ENCODE measurements at regions not wholly inside any gene's neighbourhood (a gene's known extent, or its start where the extent isn't known, plus 50 kb on each side); places are given as distances from the start of the nearest gene placed in this dataset.

DNA sequence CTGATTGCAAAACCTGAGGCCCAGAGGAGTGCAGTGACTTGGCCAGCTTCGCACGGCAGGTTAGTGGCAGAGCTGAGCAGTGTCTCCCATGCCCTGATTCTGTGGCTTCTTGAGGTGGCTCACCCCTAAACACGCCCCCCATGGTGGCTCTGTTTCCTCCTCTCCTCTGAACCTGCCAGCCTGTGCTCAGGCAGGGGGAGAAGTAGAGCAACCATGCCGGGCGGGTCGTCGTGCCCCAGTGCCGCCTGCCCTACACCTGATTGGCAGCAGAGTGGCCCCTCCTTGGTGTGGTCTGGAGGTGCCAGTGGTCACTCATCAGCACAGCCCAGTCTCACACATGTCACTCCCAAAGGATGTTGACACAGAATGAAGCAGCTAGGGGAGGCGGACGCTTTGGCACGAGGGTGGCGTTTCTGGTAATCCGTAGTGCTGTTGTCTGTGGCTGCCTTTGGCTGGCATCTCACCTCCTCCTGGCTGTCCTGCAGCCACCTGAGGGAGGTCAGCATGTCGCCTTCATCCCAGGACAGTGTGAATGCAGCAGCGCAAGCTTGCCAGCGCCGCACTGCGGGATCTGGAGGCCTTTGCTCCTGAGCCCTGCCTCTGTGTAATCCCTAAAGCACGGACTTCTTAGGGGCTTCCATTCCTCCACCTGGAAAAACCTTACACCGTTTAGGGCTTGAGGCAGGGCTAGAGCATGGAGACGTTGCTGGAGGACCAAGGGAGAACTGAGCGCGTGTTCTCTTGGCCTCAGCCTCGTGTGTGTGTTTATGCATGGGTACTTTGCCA is 294.7 kb downstream of the SEC14L1 start:
- DNase-seq: no peak

- no peak for DNase-seq
Measured at GRCh38 chr17:77436058-77436442, 295.3 kb downstream of the SEC14L1 start.

- no peak for DNase-seq
Measured at GRCh38 chr17:77436481-77436880, 295.7 kb downstream of the SEC14L1 start.

- DNase-seq: peak; percentile 72
Measured at GRCh38 chr17:77437017-77437416, 296.2 kb downstream of the SEC14L1 start.

DNA sequence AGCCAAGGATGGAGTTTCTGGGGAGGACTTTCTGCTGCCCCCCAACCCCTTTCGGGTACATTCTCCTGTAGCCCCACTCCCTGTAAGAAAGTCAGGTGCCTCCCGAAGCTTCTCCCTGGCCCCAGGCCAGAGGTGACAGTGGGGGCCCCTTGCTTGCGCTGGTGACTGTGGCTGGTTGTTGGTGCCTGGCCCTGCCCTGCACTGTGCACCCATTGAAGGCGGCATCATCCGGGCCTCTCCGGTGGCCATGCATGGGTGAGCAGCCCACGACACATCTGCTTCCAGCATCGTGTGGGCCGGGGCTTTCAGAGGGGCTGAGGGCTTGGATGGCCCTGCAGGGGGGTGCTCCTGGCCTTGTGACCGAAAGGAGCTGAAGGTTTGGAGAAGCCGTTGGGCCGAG is 297.0 kb downstream of the SEC14L1 start:
- DNase-seq: no peak

DNA sequence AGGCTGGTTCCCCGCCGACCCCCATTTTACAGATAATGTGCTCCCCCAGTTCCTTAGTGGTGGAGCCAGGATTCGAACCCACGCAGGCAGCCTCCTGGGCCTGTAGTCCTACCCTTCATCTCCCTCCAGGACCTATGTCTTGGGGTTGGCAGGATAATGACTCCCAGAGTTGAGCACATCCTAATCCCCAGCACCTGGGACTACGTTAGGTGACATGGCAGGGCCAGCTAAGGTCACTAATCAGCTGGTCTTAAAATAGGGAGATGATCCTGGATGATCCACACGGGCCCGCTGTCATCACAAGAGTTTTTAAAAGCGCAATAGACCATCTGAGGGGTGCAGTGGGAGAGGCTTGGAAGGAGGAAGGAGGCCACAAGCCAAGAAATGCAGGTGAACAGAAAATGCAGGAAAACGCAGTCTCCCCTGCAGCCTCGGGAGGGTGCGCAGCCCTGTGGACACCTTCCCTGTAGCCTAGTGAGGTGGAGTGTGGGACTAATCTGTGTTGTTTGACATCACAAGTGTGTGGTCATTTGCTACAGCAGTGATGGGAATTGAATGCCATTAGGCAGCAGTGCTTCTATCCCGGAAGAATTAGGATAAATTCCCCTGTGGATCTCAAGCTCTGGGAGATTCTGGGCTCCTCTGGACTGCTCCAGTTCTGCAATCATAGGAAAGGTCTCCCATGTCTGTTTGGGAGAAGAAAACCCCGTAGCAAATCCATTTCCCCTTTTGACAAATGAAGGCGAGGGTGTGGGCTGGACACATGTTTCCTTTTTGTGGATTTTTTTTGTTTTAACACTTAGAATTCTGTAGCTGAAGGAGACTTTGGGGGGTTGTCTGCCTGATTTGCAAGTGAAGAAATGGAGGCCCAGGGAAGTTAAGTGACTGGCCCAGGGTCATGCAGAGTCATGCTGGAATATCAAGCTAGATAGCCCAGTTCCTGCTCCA is 297.7 kb downstream of the SEC14L1 start:
- DNase-seq: no peak

DNA sequence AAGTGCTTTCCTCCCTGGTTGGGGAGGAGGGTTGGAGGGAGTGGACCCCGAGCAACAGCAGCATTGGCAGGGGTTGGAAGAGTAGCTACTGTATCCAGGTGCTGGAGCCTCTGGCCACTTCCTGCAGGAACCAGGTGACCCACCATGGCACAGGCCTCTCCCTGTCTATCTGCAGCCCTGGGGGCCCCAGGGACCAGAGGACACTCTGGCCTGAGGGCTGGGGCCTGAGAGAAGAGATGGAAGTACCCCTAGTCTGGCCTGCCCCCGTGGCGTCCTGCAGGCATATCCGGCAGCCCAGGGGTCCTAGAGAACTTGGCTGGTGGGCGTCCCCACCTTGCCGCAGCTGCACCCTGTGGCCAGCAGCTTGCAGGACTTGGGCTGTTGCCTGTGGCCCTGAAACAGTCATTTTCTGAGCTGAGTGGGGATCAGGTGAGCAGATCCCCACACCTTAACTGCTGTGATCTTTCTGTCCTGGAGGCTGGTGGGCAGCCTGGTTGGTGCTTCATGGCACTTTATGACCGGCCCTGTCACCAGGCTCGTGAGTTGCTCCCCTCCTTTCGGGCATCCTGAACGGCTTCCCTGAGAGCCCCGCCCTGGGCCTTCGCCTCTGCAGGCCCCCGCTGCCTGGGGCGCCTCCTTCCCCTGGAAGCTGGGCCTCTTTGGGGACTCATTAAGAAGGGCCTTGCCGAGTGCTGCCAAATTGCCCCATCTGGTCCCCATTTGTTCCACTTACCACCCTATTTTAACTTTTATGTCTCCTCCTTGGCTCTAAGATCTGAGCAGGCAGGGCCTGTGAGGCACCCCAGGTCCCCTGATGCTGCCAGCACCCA is 298.6 kb downstream of the SEC14L1 start:
- peak; percentile 26 for DNase-seq

- peak; percentile 77 for DNase-seq
Measured at GRCh38 chr17:77440560-77440981, 299.8 kb downstream of the SEC14L1 start.

DNA sequence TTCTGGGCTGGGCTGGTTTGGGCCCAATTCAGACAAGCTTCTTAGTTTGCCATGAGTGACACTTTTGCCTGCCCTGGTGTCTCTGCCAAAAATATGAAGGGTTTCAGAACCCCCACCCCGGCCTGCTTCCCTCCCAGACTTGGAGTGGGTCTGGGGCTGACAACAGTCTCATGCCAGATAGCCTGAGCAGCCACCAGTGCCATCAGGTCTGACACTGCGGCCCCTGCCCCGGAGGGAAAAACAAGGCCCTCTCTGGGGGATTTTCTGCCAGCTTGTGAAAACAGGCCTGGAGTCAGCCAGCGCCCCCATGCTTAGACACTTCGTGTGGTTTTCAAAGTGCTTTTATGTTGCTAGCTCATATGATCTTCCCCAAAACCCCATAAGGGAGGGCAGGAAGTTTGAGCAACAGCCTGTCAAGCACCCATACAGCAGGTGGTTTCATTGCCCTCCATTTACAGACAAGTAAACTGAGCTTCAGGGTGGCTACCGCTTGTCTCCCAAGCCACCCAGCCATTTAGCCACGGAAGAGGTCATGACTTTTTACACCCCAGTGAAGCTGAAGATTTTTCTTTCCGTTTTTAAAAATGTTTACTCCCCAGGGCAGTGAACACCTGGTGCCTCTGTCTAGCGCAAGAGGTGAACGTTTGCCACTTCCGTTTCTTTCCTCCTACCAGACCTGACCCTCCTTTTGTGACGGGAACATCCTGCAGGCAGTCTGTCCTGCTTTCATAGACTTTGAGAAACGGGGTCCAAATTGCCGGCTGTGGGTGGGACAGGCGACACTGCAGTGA is 300.6 kb downstream of the SEC14L1 start:
- peak; percentile 88 for DNase-seq

DNA sequence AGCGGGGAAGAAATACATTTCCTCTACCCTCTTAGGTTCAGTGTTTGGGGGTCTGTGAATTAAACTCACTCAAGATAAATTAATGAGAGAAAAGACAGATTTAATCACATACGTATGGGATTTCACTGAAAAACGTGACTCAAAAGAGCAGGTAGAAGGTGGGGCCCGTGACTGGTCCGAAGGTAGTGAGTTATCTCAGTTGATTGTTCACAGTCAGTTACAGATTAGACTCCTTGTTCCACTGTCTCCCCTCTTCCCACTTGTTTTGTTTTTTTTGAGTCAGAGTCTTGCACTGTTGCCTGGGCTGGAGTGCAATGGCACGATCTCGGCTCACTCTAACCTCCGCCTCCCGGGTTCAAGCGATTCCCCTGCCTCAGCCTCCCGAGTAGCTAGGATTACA is 301.2 kb downstream of the SEC14L1 start:
- DNase-seq: no peak

DNA sequence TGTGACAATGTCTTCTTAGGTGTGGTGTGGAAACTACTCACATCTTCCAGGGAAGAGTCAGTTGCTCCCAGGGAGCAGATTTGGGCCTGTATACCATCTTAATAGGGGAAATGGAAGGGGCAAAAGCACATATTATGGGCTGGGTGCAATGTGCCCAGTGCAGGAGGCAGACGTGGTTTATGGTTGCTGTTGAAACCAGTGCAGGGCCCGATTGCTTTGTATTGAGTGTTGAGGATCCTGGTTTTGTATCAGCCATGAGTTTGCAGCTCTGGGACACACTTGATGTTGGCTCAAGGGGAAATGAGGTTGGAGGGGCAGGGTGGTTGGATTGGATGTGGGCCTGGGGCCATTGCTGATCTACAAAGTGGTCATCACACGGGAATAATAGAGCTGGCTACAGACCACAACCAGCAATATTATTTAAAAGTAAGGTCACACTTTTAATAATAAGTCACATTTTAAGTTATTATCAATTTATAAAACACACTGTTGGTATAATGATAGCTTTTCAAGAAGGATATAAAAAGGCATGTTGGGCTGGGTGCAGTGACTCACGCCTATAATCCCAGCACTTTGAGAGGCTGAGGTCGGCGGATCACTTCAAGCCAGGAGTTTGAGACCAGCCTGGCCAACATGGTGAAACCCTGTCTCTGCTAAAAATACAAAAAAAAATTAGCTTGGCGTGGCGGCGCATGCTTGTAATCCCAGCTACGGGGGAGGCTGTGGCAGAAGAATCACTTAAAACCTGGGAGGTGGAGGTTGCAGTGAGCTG is 302.4 kb downstream of the SEC14L1 start:
- DNase-seq: no peak

- no peak for DNase-seq
Measured at GRCh38 chr17:77443748-77444260, 303.0 kb downstream of the SEC14L1 start.

DNA sequence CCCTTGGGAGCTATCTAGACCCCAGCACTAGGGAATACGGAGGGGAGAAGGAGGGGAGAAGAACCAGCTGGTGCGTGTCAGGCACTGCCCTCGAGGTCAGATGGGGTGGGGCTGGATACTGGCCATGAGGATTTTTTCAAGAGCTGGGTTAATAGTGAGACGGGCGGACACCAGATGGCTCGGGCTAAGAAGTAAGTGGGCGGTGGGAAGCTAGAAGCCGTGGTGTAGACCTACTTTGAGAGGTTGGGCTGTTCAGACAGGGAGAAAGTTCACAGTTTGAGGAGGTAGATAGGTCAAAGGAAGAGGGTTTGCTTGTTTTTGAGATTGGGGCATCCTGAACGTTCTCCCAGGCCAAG is 303.8 kb downstream of the SEC14L1 start:
- DNase-seq: peak; percentile 55

DNA sequence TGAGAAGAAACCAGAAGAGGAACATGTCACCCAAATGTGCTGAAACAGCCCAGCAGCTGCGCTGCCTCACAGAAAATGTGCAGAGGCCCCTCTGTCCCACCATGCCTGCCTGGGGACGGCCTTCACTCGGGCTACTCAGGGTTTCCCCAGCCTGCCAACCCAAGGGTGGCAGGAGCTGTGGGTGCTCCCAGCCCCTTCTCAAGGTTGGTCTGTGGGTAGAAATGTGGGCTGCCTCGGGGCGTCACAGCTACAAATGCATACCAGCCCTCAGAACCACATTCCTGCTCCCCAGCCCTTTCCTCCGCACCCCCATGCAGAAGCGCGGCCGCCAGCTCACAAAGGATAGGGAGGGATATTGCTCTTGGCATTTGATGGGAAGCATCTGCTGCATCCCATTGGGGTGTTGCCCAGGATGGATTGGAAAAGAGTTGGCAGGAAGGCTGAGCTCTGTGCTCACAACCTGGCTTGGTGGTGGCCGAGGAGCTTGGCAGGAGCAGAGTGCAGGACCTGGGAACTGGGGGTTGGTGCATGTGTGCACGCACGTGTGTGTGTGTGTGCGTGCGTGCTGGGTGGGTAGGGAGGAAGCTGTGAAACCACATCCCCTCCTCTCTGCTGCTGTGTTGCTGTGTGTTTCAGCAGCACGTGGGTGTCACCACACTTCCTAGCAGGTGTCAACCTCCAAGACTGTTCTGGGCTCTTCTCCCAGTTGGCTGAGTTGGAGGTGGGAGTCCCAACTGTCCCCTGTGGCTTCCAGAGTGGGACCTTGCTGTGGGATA is 304.4 kb downstream of the SEC14L1 start:
- DNase-seq: peak; percentile 81

DNA sequence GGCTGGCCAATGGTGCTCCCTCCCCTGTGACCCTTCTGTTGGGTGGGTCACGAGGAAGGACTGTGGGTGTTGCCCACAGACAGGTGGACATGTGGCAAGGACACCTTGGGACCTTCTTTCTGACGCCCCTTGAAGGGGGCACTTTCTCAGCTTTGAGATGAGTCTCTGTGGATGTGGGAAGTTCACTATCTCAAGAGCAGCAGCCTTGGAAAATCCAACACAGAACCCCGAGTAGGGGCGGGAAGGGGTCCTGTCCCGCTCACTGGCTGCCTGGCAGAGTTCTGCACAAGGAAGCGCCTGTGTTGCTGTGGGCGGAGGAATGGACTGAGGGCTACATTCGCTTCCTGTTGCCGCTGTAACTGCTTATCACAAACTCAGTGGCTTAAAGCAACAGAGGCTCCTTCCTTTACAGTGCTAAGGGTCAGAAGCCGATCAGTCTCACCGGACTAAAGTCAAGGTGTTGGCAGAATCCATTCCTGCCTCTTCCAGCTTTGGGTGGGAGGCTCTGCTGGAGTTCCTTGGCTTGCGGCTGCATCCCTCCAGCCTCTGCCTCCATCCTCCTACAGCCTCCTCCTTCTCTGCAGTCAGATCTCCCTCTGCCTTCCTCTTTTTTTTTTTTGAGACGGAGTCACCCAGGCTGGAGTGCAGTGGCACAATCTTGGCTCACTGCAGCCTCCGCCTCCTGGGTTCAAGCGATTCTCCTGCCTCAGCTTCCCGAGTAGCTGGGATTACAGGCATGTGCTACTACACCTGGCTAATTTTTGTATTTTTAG is 305.2 kb downstream of the SEC14L1 start:
- peak; percentile 40 for DNase-seq

DNA sequence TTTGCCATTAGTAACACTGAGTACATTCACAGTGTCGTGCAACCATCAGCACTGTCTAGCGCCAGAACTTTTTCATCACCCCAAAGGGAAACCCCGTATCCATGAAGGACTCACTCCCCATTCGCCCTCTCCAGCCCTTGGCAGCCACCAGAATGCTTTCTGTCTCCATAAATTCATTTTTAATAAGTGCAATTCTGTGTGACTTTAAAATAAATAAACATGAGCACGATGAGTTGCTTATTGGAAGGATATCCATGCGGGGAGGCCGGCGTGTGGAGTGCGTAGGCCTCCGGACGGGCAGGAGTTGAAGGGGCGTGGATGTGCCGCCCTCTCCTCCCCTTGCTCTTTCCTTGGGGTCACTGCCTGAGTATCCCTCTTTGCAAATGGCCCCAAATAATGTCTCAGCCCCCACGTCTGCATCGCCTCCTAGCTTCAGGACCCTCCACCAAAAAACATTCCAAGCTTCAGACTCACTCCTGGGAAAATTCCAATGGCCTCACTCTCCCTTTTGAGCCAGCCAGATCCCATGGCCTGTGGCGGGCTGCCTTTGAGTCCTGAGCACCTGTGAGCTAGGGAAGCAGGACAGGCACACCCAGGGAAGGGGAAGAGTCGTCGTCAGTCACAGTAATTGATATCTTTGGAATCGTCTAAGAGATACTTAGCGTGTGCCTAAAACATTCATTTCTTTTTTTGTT is 306.3 kb downstream of the SEC14L1 start:
- no peak for DNase-seq

DNA sequence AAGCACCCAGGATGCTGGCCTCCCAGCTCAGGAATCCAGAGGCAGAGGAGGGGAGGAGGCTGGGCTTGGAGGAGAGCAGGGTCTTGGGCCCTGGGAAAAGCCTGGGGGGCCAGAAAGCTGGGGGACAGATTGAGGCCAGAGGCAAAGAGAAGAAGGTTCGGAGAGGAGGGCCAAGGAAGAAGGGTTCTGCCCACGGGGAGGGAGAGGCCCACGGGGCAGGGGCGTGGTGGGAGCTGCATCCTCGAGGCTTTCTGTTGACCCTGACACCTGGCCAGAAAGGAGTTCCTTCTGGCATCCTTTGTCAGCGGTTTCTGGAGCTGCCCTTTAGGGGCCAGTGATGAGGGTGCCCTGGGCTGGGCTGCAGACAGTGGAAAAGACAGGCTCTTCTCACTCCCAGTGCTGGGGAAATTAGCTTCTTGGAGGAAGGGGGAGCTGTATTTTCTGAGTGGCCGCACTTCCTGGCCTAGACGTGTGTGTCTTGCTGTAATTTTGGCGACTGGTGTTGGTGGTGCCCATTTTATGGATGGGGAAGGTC is 308.7 kb downstream of the SEC14L1 start:
- DNase-seq: peak; percentile 49

DNA sequence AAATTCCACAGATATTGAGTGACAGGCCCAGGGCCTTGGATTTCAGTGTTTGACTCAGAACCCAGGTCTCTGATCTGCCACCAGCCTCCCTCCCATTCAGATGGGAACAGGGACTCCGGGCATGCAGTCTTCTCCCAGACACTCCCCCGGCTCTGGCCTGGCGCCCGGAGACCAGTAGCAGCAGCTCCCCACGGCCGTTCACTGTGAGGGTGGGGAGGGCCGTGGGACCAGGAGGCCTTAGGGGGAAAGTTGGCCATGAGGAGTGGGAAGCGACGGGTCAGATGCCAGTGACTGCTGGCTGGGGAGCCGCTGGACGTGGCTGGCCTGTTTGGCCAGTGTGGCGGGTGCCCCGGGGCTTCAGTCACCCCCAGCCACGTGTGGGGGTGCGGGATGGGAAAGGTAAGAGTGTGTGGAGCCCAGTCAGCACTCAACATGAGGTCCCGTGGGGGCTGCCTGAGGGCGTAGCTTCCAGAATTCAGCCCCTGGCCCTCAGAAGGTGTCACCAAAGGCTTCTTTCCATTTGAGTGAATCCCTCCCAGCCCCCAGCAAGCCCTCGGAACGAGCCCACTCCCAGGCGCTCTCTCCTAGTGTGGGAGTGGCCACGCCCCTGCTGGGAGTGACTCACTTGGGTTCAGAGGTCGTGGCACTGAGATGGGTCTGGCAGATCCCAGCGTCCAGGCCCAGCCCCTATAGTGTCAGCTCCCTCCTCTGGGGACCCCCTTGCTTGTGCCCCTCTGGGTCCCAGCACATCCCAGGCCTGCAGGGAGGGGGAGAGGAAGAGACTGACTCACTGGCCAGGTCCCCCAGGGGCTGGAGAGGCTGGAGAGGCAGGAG is 309.4 kb downstream of the SEC14L1 start:
- no peak for DNase-seq

Measured in RPMI8226 (cell line).